ENCODE measurements at regions not wholly inside any gene's neighbourhood (a gene's known extent, or its start where the extent isn't known, plus 50 kb on each side); places are given as distances from the start of the nearest gene placed in this dataset.

DNA sequence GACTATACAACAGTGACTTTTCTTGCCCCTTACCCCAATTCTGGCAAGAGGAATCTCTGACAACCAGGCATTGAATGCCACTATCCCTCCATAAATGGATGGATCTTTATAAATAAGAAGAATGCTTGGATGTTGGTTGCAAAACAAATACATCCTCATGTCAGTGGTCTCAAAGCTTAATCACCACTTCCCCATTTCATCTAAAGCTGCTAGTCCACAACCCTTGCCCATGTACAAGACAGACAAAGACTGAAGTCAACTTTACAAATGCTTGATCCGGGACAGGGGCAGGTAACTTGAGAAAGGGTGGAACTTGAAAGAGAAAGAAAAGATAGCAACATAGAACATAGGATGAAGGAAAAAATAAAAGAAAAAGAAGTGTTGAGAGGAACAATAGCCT lies 540.5 kb upstream of the NOX3 start:
- DNase-seq (ENCODE audit: low read depth in 2 of 2) = no peak

DNA sequence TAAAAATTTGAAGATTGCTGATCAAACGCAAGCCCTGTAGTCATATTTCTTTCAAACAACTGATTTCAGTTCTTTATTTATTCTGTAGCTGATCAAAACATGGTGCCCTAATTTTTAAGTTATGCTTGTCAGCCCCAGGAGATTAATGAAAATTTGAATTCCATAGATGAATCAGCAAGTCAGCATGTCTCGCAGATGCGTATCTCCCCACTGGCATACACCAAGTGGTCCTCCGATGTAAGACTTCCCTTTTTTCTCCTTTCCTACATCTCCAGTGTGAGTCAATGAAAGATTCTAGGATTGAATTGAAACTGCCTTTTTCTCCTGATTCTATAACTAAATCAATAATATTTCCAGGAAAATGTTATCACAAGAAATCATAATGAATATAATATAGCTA lies 539.6 kb upstream of the NOX3 start:
- DNase-seq (ENCODE audit: low read depth in 2 of 2) = no peak

DNA sequence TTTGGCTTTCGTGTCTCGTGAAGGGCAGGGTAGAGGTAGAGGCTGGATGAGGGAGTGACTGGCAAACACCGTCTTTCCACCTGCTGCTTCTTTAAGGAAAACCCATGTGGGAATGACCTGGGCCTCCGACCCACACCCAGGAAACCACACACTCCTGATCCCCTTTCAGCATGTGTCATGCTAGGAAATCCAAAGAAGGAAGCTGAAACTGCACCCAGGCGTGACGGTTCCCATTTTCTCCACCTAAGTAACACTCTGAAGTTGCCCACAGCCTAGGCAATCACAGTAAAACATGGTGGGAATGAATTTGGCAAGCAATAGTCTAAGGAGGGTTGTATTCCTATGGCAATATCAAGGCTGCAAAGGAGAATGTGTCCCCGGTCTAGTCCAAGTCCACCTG lies 538.4 kb upstream of the NOX3 start:
- no peak for DNase-seq (ENCODE audit: low read depth in 2 of 2)

DNA sequence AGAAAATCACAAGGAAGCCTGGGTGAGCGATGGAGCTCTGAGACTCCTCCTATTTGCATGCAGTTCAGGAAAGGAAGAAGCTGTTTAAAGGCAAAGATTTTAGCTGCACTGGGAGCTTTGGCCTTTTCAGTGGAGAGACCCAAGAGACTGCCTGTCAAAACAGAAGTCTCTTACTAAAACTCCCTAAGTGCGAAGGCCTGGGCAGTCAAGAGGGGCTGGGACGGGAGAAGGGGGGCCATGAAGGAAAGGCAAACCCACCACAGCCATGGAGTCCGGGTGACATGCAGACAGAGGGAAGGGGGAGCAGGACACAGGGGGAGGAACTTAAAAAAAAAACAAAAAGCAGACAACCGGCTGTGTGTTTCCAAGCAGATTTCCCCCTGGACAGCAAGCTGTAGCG lies 537.6 kb upstream of the NOX3 start:
- no peak for DNase-seq (ENCODE audit: low read depth in 2 of 2)

DNA sequence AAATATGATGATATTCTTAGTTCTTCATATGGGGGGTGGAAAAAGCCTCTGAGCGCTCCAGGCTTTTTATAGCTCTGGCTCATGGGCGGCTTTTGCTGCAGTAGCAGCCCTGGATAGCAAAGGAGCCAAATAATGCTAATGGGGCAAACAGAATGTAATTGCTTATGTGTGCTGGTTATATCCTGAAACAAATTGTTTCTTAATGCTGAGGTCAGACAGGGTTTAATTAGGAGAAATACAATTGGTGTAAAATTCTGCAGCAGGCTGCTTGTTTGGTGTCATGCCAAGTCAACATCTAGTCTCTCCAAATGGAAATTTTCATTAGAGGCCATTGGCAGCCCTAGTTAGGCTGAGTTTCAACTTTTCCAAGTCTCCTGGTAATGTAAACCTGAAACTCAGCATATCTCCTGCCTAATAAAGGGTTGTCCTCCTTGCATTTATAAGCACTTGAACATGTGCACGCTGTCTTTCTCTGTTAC lies 530.1 kb upstream of the NOX3 start:
- DNase-seq (ENCODE audit: low read depth in 2 of 2) = no peak

DNA sequence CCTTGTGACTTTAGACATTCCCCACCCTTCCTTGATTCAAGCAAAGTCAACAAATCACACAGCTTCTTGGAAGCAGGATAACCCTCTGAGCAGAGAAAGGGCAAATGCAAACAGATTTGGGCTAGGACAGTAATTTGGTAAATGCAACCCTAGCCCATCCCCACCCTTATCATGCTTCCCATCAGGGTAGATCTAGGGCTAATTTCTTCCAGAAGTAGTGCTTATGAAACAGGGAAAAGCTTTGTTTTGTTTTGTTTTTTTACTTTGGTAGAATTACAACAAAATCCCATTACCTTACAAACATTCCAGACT lies 525.1 kb upstream of the NOX3 start:
- no peak for DNase-seq (ENCODE audit: low read depth in 2 of 2)

DNA sequence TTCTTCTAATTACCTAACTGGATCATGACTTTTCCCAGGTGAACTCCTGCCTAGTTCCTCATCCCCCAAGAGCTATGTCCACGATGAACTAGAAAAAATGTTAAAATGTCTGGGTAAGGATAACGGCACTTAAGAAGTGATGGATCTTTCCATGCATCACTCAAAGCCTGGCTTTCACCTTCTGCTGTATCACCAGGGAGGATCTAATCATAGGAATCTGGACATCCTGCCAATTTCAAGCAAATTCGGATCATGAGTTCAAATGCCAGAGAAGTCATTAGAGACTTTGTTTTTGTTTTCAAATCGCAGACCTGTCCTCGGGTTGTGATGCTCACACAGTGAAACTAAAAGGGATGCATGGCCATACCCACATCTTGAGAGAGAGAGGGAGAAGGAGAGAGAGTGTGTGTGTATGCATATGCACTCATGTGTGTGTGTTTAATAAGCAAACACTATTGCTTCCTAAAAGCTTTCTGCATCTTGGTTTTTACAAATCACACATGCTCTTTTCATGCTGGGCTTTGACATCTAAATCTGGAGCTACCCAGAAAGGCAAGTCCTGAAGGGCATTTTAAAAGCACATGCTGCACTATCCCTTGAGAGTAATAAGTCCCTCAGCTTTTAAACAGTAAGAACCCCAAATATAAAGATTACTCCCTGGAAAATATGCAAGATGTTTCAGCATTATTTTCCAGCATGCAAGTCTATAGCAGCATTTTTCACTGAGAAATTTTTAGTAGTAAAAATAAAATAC lies 524.6 kb upstream of the NOX3 start:
- DNase-seq (ENCODE audit: low read depth in 2 of 2) = no peak

DNA sequence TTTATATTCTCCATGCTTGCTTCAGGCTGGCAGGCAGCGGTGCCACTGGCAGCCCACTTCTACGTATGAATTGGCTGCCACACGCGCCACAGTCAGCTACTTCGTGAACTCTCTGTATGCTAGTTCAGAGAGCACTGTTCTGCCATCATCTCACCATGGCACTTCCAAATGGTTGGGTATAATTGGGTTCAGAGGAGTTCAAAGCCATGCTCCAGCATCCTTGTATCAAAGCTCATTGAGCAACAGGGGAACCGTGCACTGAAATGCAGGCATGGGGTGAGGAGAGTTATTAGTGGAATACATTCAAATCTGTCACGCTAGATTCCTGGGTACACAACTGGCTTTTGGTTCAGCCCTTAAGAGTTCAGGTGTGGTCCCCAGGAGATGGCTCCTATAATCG lies 519.9 kb upstream of the NOX3 start:
- DNase-seq (ENCODE audit: low read depth in 2 of 2) = no peak

DNA sequence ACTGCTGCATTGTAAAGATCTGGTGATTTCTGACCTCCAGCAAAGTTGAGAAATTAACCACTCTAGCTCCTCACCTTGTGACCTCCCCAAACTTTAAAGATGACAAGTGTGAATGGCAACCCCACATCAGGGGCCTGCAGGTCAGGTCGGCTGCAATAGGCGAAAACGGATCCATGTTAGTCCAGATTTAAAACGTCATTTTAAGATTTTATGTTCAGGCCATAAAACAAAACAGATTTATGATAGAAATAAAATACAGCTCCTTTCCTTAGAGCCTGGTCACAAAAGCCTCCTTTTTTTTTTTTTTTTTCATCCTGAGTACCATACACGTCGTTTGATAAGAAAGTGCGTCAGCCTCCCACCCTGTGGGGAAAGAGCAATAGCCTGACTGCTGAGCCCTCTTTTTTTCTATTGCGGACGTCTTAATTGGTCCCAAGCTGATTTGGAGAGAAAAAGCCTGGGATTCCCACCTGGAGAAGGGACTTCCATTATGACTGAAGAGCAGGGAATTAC lies 519.2 kb upstream of the NOX3 start:
- DNase-seq (ENCODE audit: low read depth in 2 of 2) = no peak

DNA sequence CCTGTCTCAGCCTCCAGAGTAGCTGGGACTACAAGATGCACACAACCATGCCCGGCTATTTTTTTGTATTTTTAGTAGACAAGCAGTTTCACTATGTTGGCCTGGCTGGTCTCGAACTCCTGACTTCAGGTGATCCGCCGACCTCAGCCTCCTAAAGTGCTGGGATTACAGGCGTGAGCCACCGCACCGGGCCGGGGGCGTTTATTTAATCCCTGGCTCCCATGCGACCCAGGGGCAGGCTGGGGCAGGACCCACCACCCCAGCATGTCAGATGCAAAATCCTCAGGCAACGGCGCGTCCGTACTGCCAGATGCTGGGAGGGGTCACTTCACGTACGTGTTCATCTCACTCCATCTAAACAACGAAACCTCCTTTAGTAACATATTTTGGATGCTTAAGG lies 518.7 kb upstream of the NOX3 start:
- DNase-seq (ENCODE audit: low read depth in 2 of 2) = no peak

DNA sequence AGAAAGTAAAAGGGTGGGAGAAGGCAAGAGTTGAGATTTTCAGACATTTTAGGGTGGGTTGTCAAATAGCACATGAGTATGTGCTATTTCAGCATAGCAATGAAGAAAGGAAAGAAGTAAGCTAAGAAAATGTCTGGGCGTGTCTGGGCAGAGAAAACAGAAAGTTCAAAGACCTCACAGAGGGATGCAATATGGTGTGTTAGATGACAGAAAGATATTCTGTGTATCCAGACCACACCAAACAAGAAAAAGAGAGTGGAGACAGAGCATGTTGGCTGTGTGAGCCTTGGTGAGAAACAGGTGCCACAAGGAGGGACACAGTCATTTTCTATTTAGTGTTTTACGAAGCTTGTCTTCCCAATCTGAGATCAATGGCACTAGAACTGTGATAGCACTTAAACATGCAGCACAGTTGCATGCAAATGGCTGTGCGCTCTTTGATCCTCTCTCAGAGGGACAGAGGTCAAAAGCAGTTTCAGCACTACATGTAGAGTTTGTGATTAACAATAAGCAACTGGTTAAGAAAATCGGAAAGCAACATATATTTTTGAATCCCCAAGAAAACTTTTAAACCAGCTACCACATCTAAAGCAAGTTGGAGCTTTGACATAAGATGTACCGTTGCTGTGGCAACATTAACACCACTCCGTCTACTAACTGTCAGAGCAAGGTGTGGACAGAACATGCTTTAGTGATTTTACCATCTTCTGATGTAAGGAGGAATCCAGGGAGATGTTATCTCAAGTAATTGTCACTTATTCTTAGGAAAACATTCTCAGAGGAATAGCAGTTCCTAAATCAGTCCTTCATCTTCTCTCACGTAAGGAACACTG lies 515.5 kb upstream of the NOX3 start:
- no peak for DNase-seq (ENCODE audit: low read depth in 2 of 2)

DNA sequence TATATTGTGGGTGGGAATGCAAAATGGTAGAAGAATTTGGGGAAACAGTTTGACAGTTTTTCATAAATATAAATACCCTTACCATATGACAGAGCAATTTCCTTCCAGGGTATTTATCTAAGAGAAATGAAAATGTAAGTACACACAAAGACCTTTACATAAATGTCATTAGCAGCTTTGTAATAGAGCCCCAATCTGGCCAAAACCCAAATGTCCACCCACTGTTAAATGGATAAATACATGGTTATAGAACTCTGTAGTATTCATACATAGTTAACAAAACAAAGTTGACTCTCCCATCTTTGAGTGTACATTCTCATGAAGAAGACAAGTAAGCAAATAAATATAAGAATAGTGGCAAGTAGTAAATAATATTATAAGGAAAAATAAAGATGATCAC lies 514.8 kb upstream of the NOX3 start:
- DNase-seq (ENCODE audit: low read depth in 2 of 2) = no peak

DNA sequence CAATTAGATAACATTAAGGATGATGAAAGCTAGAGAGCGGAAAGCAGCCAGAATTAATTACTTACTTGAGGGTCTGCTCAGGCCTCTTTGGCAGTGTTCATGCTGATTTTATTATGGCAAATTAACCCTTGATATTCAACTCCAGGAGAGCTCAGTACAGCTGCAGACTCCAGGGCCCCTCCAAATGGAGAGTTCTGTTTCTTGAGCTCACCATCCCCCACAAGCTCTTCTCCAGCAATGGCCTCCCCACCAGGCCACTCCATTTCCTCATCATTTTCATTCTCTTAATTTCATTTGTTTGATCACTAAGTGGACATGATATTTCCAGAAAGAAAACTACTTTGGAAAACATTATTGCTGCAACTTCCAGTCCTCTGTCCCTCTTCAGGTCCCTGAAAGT lies 513.3 kb upstream of the NOX3 start:
- DNase-seq (ENCODE audit: low read depth in 2 of 2) = no peak

DNA sequence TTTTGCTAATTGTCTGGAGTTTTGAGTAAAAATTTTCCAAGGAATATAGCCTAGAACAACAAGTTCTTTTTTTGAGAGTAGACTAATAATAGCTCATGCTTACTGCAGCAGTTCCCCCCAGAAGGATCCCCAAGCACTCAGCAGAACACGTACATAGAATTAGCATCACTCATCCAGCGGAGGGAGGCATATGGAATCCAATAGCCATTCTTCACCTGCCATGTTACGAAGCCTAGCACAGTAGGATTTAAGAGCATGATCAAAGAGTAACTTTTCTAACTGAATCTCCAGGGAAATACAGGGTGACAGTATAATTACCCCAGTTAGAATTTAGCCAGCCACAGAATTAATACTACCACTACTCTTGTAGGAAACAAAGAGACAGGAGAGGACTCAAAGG lies 511.7 kb upstream of the NOX3 start:
- no peak for DNase-seq (ENCODE audit: low read depth in 2 of 2)

DNA sequence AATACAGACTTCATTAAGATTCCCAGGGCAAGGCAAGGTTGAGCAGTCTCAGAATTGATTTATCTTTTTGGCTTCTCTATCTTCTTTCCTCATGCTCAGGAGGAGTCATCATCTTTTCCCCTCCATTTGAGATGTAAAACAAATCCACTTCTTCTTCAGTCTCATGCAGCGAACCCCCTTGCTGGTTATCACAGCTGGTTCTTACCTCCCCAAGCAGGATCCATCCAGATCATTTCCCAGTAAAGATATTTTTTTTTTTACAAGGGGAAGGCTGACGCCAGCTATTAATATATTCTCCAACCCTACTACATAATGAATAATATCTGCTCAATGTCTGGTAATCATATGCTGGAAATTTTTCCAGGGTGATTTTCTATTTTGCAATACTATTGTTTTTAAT lies 508.9 kb upstream of the NOX3 start:
- no peak for DNase-seq (ENCODE audit: low read depth in 2 of 2)

DNA sequence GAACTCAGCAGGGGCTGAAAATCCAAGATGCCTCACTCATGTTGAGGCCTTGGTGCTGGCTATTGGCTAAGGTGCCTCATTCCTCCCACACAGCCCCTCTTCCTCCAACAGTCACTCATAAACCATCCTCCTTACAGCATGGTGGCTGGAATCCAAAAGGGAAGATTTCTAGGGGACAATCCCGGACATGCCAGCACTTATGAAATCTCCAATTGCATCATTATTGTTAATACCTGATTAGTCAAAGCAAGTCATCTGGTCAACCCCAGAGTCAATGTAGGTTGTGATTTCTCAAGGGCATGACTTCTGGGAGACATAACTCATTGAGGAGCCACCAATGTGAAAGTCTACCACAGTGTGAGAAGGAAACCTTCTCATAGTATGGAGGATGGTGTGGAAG lies 506.6 kb upstream of the NOX3 start:
- no peak for DNase-seq (ENCODE audit: low read depth in 2 of 2)

DNA sequence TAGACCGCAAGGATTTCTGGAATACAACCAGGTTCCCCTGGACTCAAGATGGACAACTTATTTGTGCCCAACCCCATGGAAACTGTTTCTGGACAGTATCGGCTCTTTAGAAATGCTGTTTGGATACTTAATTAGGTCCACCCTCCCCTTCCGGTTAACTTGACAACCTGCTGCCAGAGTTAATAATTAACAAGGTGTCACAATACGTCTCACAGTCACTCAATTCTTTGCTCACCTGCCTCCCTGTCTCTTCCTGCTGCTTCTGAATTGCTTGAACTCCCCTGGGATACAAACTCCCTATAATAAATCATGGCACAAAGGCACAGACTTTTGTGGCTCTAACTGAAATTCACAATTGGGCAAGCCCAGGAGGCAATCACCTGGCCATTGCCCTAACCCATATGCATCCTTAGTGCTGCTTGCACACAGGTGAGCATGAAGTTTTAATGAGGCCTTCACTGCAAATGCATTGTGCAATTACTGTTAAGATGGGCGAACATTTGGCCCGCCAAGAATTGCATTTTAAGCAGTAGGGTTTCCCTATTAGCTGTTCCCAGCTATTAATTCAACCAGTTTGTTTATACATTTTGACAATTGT lies 504.4 kb upstream of the NOX3 start:
- no peak for DNase-seq (ENCODE audit: low read depth in 2 of 2)

DNA sequence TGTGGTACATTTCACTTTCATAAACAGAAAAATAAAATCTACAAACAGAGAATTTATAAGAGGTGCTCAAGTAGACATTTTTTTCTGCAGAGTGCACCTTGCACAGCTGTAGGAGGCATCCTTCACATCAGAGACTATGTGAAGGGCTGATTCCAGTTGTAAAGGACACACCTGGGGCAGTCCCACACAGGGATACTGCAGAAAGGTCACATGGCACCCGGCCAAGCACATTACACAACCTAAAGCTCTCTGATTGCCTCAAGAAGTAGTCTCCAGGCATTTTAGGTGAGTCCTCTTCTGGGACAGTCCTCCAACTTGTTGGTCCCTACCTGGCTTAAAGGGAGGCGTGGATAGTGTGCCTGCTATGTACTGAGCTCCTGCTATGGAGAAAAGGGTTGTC lies 502.9 kb upstream of the NOX3 start:
- DNase-seq (ENCODE audit: low read depth in 2 of 2) = no peak

DNA sequence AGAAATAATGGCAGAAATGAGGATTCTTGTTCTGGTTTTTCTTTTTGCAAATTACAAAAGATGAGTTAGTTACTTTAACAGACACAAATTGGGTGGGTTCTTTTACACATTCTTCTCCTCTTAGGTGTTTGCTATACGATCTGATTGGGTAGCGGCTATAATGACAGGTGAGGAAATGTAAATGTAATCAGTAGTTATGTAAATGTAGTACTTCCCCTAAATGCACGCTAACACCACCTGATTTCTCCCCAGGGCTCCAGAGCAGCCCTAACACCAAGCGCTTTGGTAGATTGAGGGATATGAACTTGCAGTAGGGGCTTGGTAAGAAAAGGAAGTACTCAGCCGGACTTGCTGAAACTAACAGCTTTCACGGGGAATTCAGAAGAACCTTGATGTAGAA lies 499.4 kb upstream of the NOX3 start:
- no peak for DNase-seq (ENCODE audit: low read depth in 2 of 2)

DNA sequence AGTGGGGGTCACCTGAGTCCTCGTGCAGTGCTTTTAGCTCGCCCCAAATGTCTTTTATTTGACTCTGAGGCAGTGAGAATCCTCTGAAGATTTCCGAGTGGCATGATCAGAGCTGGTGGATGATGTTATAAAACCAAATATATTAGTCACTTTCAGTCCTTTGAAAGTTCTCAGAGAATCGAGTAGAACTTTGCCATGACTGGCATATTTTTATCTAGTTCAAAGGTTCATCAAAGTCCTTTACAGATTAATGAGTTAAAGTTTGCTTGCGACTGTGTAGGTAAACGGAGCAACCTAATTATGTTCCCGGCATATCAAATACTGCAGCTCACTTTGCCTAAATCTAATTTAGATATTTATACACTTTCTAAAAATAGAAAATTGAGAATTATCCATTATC lies 498.5 kb upstream of the NOX3 start:
- no peak for DNase-seq (ENCODE audit: low read depth in 2 of 2)

DNA sequence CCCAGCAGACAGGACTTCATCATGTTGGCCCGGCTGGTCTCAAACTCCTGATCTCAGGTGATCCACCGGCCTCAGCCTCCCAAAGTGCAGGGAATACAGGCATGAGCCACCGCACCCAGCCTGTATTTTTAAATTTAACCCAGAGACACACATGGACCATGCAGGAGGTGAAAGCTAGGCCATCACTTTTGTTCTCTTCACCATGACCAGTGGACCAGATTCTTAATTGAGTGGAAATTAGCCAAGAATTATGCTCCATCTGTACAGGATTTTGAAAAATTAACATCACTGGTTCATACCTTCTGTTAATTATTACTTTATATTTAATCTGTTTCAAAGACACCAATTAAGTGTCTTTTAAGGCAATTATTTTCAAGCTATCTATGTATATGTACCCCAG lies 493.6 kb upstream of the NOX3 start:
- DNase-seq (ENCODE audit: low read depth in 2 of 2) = no peak

DNA sequence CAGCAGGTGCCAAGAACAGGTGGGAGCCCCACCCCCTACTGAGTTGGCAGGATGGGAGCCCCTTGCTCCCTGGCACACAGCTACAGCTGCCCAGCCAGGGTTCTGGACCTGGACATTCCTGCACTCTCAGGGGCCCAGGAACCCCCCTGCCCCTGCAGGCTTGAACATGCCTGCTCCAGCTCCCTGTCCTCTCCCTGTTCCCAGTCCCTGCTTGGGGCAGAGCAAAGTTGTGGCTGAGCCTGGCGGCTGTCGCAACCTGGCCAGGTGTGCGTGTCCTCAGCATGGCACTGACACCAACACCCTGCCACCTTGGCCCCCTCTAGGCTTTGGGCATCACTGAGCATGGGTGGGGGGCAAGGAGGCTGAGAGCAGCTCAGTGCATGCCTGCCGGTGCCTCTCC lies 491.2 kb upstream of the NOX3 start:
- no peak for DNase-seq (ENCODE audit: low read depth in 2 of 2)

DNA sequence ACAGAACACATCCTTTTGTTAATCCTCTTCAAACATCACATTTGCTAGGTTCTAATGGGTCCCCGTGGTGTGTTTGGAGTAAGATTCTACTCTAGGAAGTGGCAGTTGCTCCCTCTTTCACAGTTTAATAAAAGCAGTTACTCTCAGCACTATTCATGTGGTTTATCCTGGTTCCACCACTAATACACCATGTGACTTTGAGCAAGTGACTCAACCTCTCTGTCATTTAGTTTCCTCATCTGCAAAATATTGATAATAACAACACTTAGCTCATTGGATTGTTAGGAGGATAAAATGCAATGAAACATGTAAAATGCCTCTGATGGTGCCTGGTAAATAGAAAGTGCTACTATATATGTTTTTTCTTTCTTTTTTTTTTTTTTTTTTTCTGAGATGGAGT lies 488.0 kb upstream of the NOX3 start:
- DNase-seq (ENCODE audit: low read depth in 2 of 2) = no peak
